HEK293 (cell line): ENCODE measurements at regions not wholly inside any gene's neighbourhood (a gene's known extent, or its start where the extent isn't known, plus 50 kb on each side); places are given as distances from the start of the nearest gene placed in this dataset.

ENCODE experiments used
- CTCF ChIA-PET: fragments of 350-600 bp; formaldehyde crosslinking; extraction: SDS; loops from one replicate; lab custom pipeline; 2021; ENCODE audit warnings: antibody characterized with exemption; lab: Yijun Ruan, JAX
- POLR2A ChIA-PET: fragments of 300-600 bp; formaldehyde crosslinking; extraction: SDS; loops from one replicate; lab custom pipeline; 2020; ENCODE audit warnings: antibody characterized with exemption, inconsistent platforms; lab: Yijun Ruan, JAX
- H3K27ac ChIP-seq: fragments of 200-500 bp; sonication (Bioruptor generic); 2 replicates; pipeline ENCODE4 v1.5.1; 2014; ENCODE audit warnings: low read depth, low read length, control low read depth, inconsistent platforms; ENCODE audit errors: extremely low read depth
- H3K36me3 ChIP-seq, 2 experiments: fragments of 200-500 bp in 1 of 2; sonication (Bioruptor generic) in 1 of 2; 1 replicate in 1 of 2; 2 replicates in 1 of 2; pipeline ENCODE4 v1.5.1; 2014 to 2017; ENCODE audit warnings: inconsistent platforms in 2 of 2, low read length in 2 of 2; ENCODE audit not compliant: control insufficient read depth in 2 of 2, insufficient read depth in 1 of 2
- H3K4me1 ChIP-seq: fragments of 200-500 bp; sonication (Bioruptor generic); 2 replicates; pipeline ENCODE4 v1.5.1; 2014; ENCODE audit warnings: mild to moderate bottlenecking, low read length, inconsistent platforms; ENCODE audit not compliant: control insufficient read depth, insufficient read depth
- H3K4me3 ChIP-seq: 2 replicates; pipeline ENCODE4 v1.5.1; 2011; ENCODE audit warnings: low read depth, mild to moderate bottlenecking, control low read depth, low read length, moderate library complexity
- H3K9me3 ChIP-seq: fragments of 200-500 bp; sonication (Bioruptor generic); 2 replicates; pipeline ENCODE4 v1.5.1; 2014; ENCODE audit warnings: low read depth, low read length, inconsistent platforms; ENCODE audit not compliant: control insufficient read depth, insufficient read depth
- GLI4 ChIP-seq: fragments of 450-650 bp; formaldehyde crosslinking; IDR thresholded peaks from 2 replicates; pipeline ENCODE4 v1.5.1; 2016; ENCODE audit warnings: missing biosample characterization, missing genetic modification characterization
- KLF1 ChIP-seq: fragments of 450-650 bp; formaldehyde crosslinking; IDR thresholded peaks from 2 replicates; pipeline ENCODE4 v1.5.1; 2016; ENCODE audit warnings: missing biosample characterization, missing genetic modification characterization
- KLF9 ChIP-seq: fragments of 450-650 bp; formaldehyde crosslinking; IDR thresholded peaks from 2 replicates; pipeline ENCODE4 v1.5.1; 2016; ENCODE audit warnings: missing biosample characterization, missing genetic modification characterization, low read depth
- MEIS1 ChIP-seq: sonication (generic); formaldehyde crosslinking; IDR thresholded peaks from 2 replicates; pipeline ENCODE4 v1.8.1; 2022; ENCODE audit warnings: missing genetic modification reagents, mild to moderate bottlenecking, borderline replicate concordance
- PATZ1 ChIP-seq: fragments of 450-650 bp; formaldehyde crosslinking; IDR thresholded peaks from 2 replicates; pipeline ENCODE4 v1.5.1; 2016; ENCODE audit warnings: missing biosample characterization, missing genetic modification characterization
- SETDB1 ChIP-seq: IDR thresholded peaks from one replicate; pipeline ENCODE4 v1.6.1; 2017; ENCODE audit warnings: mild to moderate bottlenecking, low read length, moderate library complexity, mixed read lengths; ENCODE audit not compliant: insufficient read length
- SP7 ChIP-seq: fragments of 450-650 bp; formaldehyde crosslinking; IDR thresholded peaks from 2 replicates; pipeline ENCODE4 v1.5.1; 2016; ENCODE audit warnings: missing biosample characterization, missing genetic modification characterization
- ZFP3 ChIP-seq: fragments of 450-650 bp; formaldehyde crosslinking; IDR thresholded peaks from 2 replicates; pipeline ENCODE4 v1.5.1; 2016; ENCODE audit warnings: low read depth, missing biosample characterization, missing genetic modification characterization
- ZNF133 ChIP-seq: fragments of 450-650 bp; formaldehyde crosslinking; IDR thresholded peaks from 2 replicates; pipeline ENCODE4 v1.5.1; 2016; ENCODE audit warnings: missing biosample characterization, missing genetic modification characterization
- ZNF174 ChIP-seq: fragments of 450-650 bp; formaldehyde crosslinking; IDR thresholded peaks from 2 replicates; pipeline ENCODE4 v1.5.0; 2017; ENCODE audit warnings: missing biosample characterization, mild to moderate bottlenecking, missing genetic modification characterization
- ZNF202 ChIP-seq: fragments of 450-650 bp; formaldehyde crosslinking; IDR thresholded peaks from 2 replicates; pipeline ENCODE4 v1.5.1; 2016; ENCODE audit warnings: missing biosample characterization, missing genetic modification characterization, borderline replicate concordance
- ZNF223 ChIP-seq: fragments of 450-650 bp; formaldehyde crosslinking; IDR thresholded peaks from 2 replicates; pipeline ENCODE4 v1.5.1; 2016; ENCODE audit warnings: missing biosample characterization, missing genetic modification characterization
- ZNF24 ChIP-seq: fragments of 450-650 bp; formaldehyde crosslinking; IDR thresholded peaks from 2 replicates; pipeline ENCODE4 v1.5.1; 2016; ENCODE audit warnings: missing biosample characterization, missing genetic modification characterization
- ZNF274 ChIP-seq, 2 experiments: fragments of 200-500 bp in 1 of 2; fragments of 450-650 bp in 1 of 2; sonication (Bioruptor generic) in 1 of 2; formaldehyde crosslinking in 1 of 2; IDR thresholded peaks; 2 replicates each; pipeline versions ENCODE4 v1.5.1 to v1.6.1; 2014 to 2016; ENCODE audit warnings: borderline replicate concordance in 1 of 2, inconsistent platforms in 1 of 2, low read length in 1 of 2, missing biosample characterization in 1 of 2, missing genetic modification characterization in 1 of 2
- ZNF341 ChIP-seq: fragments of 450-650 bp; formaldehyde crosslinking; IDR thresholded peaks from 2 replicates; pipeline ENCODE4; 2016; ENCODE audit warnings: low read depth, missing biosample characterization, missing genetic modification characterization
- ZNF354C ChIP-seq: fragments of 450-650 bp; formaldehyde crosslinking; IDR thresholded peaks from 2 replicates; pipeline ENCODE4 v1.5.1; 2016; ENCODE audit warnings: missing biosample characterization, missing genetic modification characterization, low read depth, borderline replicate concordance
- ZNF426 ChIP-seq: fragments of 450-650 bp; formaldehyde crosslinking; IDR thresholded peaks from 2 replicates; pipeline ENCODE4 v1.5.1; 2017; ENCODE audit warnings: missing biosample characterization, missing genetic modification characterization, mild to moderate bottlenecking, inconsistent platforms, moderate library complexity
- ZNF548 ChIP-seq: fragments of 450-650 bp; formaldehyde crosslinking; IDR thresholded peaks from 2 replicates; pipeline ENCODE4 v1.5.1; 2016; ENCODE audit warnings: missing biosample characterization, missing genetic modification characterization
- ZNF549 ChIP-seq: fragments of 450-650 bp; IDR thresholded peaks from 2 replicates; pipeline ENCODE4 v1.5.1; 2018; ENCODE audit warnings: missing biosample characterization, missing genetic modification characterization, mild to moderate bottlenecking, inconsistent platforms, moderate library complexity
- ZNF558 ChIP-seq: fragments of 450-650 bp; formaldehyde crosslinking; IDR thresholded peaks from 2 replicates; pipeline ENCODE4 v1.5.1; 2016; ENCODE audit warnings: missing biosample characterization, missing genetic modification characterization
- ZNF585B ChIP-seq: fragments of 450-650 bp; formaldehyde crosslinking; IDR thresholded peaks from 2 replicates; pipeline ENCODE4 v1.5.1; 2016; ENCODE audit warnings: missing biosample characterization, missing genetic modification characterization
- ZNF596 ChIP-seq: fragments of 450-650 bp; IDR thresholded peaks from 2 replicates; pipeline ENCODE4 v1.5.0; 2018; ENCODE audit warnings: missing biosample characterization, mild to moderate bottlenecking, missing genetic modification characterization, moderate library complexity
- ZNF621 ChIP-seq: fragments of 450-650 bp; formaldehyde crosslinking; IDR thresholded peaks from 2 replicates; pipeline ENCODE4 v1.5.1; 2017; ENCODE audit warnings: missing biosample characterization, missing genetic modification characterization
- ZNF664 ChIP-seq: fragments of 450-650 bp; formaldehyde crosslinking; IDR thresholded peaks from 2 replicates; pipeline ENCODE4 v1.5.1; 2016; ENCODE audit warnings: missing biosample characterization, missing genetic modification characterization
- ZNF777 ChIP-seq: fragments of 450-650 bp; formaldehyde crosslinking; IDR thresholded peaks from 2 replicates; pipeline ENCODE4 v1.5.1; 2017; ENCODE audit warnings: missing biosample characterization, missing genetic modification characterization, borderline replicate concordance
- ZNF843 ChIP-seq: fragments of 450-650 bp; formaldehyde crosslinking; IDR thresholded peaks from 2 replicates; pipeline ENCODE4 v1.5.1; 2016; ENCODE audit warnings: missing biosample characterization, missing genetic modification characterization
- ZSCAN16 ChIP-seq: fragments of 450-650 bp; formaldehyde crosslinking; IDR thresholded peaks from 2 replicates; pipeline ENCODE4 v1.5.1; 2016; ENCODE audit warnings: missing biosample characterization, missing genetic modification characterization
- ZSCAN18 ChIP-seq: fragments of 450-650 bp; formaldehyde crosslinking; IDR thresholded peaks from 2 replicates; pipeline ENCODE4 v1.5.1; 2016; ENCODE audit warnings: missing biosample characterization, missing genetic modification characterization
- TF ChIP-seq, protein P1 (sequence below): fragments of 450-650 bp; IDR thresholded peaks from 2 replicates; pipeline ENCODE4 v1.5.1; 2018; ENCODE audit warnings: missing biosample characterization, missing genetic modification characterization

DNA sequence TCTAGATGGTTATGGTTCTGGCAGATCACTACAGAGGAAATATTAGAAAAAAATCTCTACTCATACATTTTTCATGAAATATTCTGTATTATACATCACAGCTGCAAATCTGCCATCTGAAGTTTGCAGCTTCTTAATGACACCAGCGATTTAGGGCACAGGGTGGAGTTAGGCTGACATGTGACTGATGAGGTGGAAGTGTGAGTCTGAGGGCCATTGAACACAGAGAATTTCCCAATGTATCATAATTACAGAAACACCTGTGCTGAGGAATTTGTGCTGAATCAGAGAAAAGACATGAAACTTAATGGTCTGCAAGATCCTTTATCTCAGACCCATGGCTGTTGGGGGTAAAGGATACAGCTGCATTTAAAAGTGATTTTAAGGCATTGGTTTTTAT, 2025.6 kb upstream of the AGA start (continued):
- TF ChIP-seq ZNF174 (tag by site-specific recombination) (no peak), ZNF621 (tag by site-specific recombination) (no peak)

DNA sequence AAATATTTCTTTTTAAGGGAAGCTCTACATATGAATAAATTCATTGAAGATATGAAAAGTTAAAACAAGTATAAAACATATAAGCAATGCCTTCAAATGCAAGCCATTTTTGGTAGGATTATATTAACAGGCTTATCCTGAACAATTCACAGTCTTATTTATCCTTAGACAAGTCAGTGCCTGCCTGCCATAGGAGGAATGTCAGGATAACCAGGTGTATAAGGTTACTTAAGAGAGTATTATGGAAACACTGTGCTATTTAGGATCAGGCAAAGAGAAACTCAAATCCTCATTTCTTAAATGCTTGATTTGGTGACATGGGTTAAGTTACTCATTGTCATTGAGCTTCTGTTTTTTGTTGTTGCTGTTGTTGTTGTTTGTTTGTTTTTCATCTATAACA, 2029.9 kb upstream of the AGA start:
- CTCF ChIA-PET = no interaction called here
- H3K9me3 ChIP-seq = no peaks in the 10 kb centered on the region
- POLR2A ChIA-PET = no interaction called here
- H3K4me3 ChIP-seq = no peak overlapping the region
- no peak overlapping the region for H3K27ac ChIP-seq
- TF ChIP-seq ZNF341 (tag by site-specific recombination) (no peak), SETDB1 (no peak), ZNF202 (tag by site-specific recombination) (no peak), ZNF843 (tag by site-specific recombination) (no peak), ZNF274 (IDR thresholded peaks at IDR 0.05; ENCODE audit: low read length) (no peak), ZNF274 (tag by site-specific recombination; IDR thresholded peaks at IDR 0.05; ENCODE audit: borderline replicate concordance) (no peak), ZNF549 (no peak), ZNF133 (tag by site-specific recombination) (no peak), ZNF354C (tag by site-specific recombination) (no peak), ZNF558 (tag by site-specific recombination) (no peak), ZNF24 (no peak), ZNF777 (tag by site-specific recombination) (no peak), ZNF548 (no peak)
- H3K36me3 ChIP-seq = no peaks in the 10 kb centered on the region
- no peaks in the 10 kb centered on the region for H3K4me1 ChIP-seq

DNA sequence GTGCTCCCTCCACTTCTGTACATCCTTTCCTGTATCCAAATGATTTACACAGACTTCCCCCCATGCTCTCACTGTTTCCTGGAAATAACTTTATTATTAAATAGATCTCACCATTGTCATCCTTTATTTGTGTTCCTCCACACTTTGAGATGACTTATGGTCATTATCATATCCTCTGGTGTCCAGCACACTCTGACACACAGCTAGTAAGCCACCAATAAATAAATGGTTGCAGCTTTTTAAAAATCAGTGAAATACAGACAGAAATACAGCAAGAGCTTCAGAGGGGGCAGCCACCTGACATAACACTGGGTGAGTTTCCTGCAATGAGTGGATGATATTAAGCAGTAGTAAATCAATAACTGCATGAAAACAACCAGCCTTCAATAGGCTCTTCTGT, 2036.4 kb upstream of the AGA start:
- ChIA-PET POLR2A (no interaction called here), CTCF (no interaction called here)
- H3K4me1 ChIP-seq = no peaks in the 10 kb centered on the region
- H3K27ac ChIP-seq = no peak overlapping the region
- no peaks in the 10 kb centered on the region for H3K36me3 ChIP-seq
- no peak overlapping the region for H3K4me3 ChIP-seq
- TF ChIP-seq KLF1 (tag by site-specific recombination) (no peak), ZNF426 (no peak), PATZ1 (no peak), ZNF596 (tag by site-specific recombination) (no peak), GLI4 (no peak), ZSCAN18 (tag by site-specific recombination) (no peak), KLF9 (tag by site-specific recombination) (no peak), ZNF664 (tag by site-specific recombination) (no peak), SP7 (tag by site-specific recombination) (no peak), MEIS1 (CRISPR knock-in tag) (no peak), ZNF223 (no peak), ZSCAN16 (tag by site-specific recombination) (no peak), ZFP3 (tag by site-specific recombination) (no peak), ZNF585B (tag by site-specific recombination) (no peak)
- TF ChIP-seq, protein P1, sequence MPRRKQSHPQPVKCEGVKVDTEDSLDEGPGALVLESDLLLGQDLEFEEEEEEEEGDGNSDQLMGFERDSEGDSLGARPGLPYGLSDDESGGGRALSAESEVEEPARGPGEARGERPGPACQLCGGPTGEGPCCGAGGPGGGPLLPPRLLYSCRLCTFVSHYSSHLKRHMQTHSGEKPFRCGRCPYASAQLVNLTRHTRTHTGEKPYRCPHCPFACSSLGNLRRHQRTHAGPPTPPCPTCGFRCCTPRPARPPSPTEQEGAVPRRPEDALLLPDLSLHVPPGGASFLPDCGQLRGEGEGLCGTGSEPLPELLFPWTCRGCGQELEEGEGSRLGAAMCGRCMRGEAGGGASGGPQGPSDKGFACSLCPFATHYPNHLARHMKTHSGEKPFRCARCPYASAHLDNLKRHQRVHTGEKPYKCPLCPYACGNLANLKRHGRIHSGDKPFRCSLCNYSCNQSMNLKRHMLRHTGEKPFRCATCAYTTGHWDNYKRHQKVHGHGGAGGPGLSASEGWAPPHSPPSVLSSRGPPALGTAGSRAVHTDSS = no peak
- no peaks in the 10 kb centered on the region for H3K9me3 ChIP-seq
